ENCODE measurements at regions not wholly inside any gene's neighbourhood (a gene's known extent, or its start where the extent isn't known, plus 50 kb on each side); places are given as distances from the start of the nearest gene placed in this dataset.

DNA sequence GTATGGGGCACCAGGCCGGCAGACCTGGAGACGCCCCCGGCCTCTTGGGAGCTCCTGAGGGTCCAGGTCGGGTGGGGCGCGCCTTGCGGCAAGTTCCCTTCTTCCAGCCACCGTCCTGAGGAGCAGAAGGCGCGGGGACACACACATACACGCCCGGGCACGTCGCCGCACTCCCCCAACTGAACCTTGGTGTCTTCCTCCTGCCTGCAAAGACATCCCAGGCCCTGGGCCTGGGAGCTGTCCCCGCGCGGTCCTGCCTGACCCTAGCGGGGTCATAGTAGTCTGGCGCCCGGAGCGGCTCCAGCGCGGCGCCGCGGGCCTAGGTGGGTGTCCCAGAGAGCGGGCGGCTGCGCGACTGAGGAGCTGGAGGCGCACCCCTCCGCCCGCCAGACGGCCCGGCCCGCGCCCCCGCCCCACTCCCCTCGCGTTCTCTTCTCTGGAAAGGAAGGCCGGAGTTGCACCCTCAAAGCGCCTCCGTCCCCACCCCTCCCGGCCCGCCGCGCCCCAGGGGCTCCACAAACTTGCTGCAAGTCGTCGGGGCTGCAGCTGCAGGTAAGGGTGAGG, 185.9 kb upstream of the LINGO1 start:
- CTCF ChIA-PET = no interaction called here

GRCh38 chr15:77817434-77817833, 184.7 kb upstream of the LINGO1 start:
- Histone ChIP-seq H3K27me3 (ENCODE audit: control insufficient read depth, insufficient read depth, low read length) (peaks cover 47% of the 10 kb centered on the region), H3K9me3 (ENCODE audit: control insufficient read depth, insufficient read depth, low read length) (no peaks in the 10 kb centered on the region), H3K4me3 (ENCODE audit: low read depth, low read length) (no peak overlapping the region), H3K27ac (ENCODE audit: low read depth, low read length) (no peak overlapping the region)
- no peak for DNase-seq (ENCODE audit: low read depth, low spot score)
- ChIA-PET POLR2A (no interaction called here), CTCF (no interaction called here)
- TF ChIP-seq, protein P1, sequence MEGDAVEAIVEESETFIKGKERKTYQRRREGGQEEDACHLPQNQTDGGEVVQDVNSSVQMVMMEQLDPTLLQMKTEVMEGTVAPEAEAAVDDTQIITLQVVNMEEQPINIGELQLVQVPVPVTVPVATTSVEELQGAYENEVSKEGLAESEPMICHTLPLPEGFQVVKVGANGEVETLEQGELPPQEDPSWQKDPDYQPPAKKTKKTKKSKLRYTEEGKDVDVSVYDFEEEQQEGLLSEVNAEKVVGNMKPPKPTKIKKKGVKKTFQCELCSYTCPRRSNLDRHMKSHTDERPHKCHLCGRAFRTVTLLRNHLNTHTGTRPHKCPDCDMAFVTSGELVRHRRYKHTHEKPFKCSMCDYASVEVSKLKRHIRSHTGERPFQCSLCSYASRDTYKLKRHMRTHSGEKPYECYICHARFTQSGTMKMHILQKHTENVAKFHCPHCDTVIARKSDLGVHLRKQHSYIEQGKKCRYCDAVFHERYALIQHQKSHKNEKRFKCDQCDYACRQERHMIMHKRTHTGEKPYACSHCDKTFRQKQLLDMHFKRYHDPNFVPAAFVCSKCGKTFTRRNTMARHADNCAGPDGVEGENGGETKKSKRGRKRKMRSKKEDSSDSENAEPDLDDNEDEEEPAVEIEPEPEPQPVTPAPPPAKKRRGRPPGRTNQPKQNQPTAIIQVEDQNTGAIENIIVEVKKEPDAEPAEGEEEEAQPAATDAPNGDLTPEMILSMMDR (IDR thresholded peaks at IDR 0.05; ENCODE audit: low read depth, low read length) = no peak

More for the DNA sequence above, 185.9 kb upstream of the LINGO1 start:
- POLR2A ChIA-PET = no interaction called here
- Histone ChIP-seq H3K27ac (ENCODE audit: low read depth, low read length) (no peak overlapping the region), H3K27me3 (ENCODE audit: control insufficient read depth, insufficient read depth, low read length) (peaks cover 50% of the 10 kb centered on the region), H3K9me3 (ENCODE audit: control insufficient read depth, insufficient read depth, low read length) (no peaks in the 10 kb centered on the region), H3K4me3 (ENCODE audit: low read depth, low read length) (no peak overlapping the region)
- no peak for DNase-seq (ENCODE audit: low read depth, low spot score)
- TF ChIP-seq, protein P1 (IDR thresholded peaks at IDR 0.05; ENCODE audit: low read depth, low read length) = no peak

DNA sequence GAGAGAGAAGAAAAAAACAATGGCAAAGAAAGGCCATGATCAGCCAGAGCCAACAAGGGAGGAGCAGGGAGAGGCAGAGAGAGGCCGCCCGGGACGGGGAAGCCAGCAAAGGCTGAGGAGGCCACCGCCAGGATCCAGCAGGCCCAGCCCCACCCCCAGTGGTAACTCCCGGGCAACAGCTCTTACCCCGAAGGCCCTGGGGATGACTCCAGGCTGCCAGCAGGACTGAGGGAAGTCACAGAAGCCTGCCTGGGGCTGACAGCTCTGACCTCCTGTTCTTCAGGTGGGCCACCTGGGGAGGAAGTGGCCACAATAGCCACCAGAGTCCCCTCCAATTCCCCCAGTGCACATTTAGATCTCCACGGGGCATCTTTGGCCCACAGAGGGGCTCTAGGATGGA, 184.3 kb upstream of the LINGO1 start:
- DNase-seq (ENCODE audit: low read depth, low spot score) = no peak
- POLR2A ChIA-PET = no interaction called here
- CTCF ChIA-PET = no interaction called here
- Histone ChIP-seq H3K9me3 (ENCODE audit: control insufficient read depth, insufficient read depth, low read length) (no peaks in the 10 kb centered on the region), H3K27me3 (ENCODE audit: control insufficient read depth, insufficient read depth, low read length) (peaks cover 43% of the 10 kb centered on the region), H3K4me3 (ENCODE audit: low read depth, low read length) (no peak overlapping the region), H3K27ac (ENCODE audit: low read depth, low read length) (no peak overlapping the region)
- TF ChIP-seq, protein P1 (IDR thresholded peaks at IDR 0.05; ENCODE audit: low read depth, low read length) = no peak

DNA sequence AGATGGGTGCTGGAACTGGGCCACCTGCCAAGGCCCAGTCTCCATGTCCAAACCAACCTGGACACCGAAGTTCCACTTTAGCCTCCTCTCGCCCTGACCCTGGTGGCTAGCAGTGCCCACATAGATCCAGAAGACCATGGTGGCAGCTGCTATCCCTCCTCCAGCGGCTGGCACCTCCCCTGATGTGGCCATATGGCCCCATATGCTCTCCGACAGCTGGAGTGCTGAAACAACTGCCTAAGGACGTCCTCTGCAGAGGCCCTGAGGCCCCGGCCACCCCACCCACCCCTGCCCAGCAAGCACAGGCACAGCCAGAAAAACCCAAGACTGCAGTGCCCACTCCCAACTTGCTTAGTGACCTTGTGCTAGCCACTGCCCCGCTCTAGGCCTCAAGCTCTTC, 182.3 kb upstream of the LINGO1 start:
- no peaks in the 10 kb centered on the region for H3K9me3 ChIP-seq (ENCODE audit: control insufficient read depth, insufficient read depth, low read length)
- no peak overlapping the region for H3K27ac ChIP-seq (ENCODE audit: low read depth, low read length)
- H3K27me3 ChIP-seq (ENCODE audit: control insufficient read depth, insufficient read depth, low read length) = peaks cover 31% of the 10 kb centered on the region
- TF ChIP-seq, protein P1 (IDR thresholded peaks at IDR 0.05; ENCODE audit: low read depth, low read length) = no peak
- no peak overlapping the region for H3K4me3 ChIP-seq (ENCODE audit: low read depth, low read length)
- CTCF ChIA-PET = no interaction called here
- DNase-seq (ENCODE audit: low read depth, low spot score) = no peak
- POLR2A ChIA-PET = no interaction called here

DNA sequence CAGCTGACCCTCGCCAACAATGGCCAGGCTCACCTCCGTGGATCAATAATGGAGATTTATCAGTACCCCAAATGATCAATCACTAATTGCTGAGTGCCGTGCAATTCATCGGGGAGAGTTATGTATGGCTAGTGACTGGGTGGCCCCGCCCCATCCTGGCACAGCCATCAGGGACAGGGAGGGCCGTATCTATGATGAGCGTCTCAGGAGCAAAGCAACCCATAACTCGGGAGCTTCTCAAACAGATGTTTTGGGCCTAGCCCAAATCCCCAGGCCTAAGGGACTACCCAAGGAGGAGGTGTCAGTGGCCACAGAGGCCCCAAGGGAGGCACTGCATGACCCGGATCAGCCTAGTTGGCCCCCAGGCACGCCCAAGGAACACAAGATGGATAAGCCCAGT, 180.0 kb upstream of the LINGO1 start:
- H3K4me3 ChIP-seq (ENCODE audit: low read depth, low read length) = no peak overlapping the region

More for the DNA sequence above, 180.0 kb upstream of the LINGO1 start:
- DNase-seq (ENCODE audit: low read depth, low spot score) = no peak
- H3K9me3 ChIP-seq (ENCODE audit: control insufficient read depth, insufficient read depth, low read length) = no peaks in the 10 kb centered on the region
- CTCF ChIA-PET = no interaction called here
- TF ChIP-seq, protein P1 (IDR thresholded peaks at IDR 0.05; ENCODE audit: low read depth, low read length) = no peak
- POLR2A ChIA-PET = no interaction called here
- H3K27ac ChIP-seq (ENCODE audit: low read depth, low read length) = no peak overlapping the region
- peaks cover 29% of the 10 kb centered on the region for H3K27me3 ChIP-seq (ENCODE audit: control insufficient read depth, insufficient read depth, low read length)
